IMR-90 (cell line): ENCODE measurements at regions not wholly inside any gene's neighbourhood (a gene's known extent, or its start where the extent isn't known, plus 50 kb on each side); places are given as distances from the start of the nearest gene placed in this dataset.
"Not testable (repeated sequence)": the region's sequence is repeated elsewhere in the genome, so short reads cannot be mapped to it uniquely, and the experiment has no call there.

Experiments
- ATAC-seq: fragments of 200-7000 bp; cut with Tn5 transposase; 2 replicates; pipeline ENCODE4 v1.9.1; 2020; ENCODE audit warnings: low read depth, mild to moderate bottlenecking, moderate library complexity
- BruUV-seq: library from RNA; stranded (reverse); fragments of 400-500 nt; replicated peaks from 2 replicates; lab custom pipeline; 2021; lab: Mats Ljungman, UMichigan
- CTCF ChIA-PET: fragments of 300-600 bp; formaldehyde crosslinking; extraction: SDS; loops from one replicate; lab custom pipeline; 2021; ENCODE audit warnings: antibody characterized with exemption; lab: Yijun Ruan, JAX
- POLR2A ChIA-PET: fragments of 300-600 bp; sonication (Branson Sonifier 250); formaldehyde crosslinking; loops from one replicate; lab custom pipeline; 2022; ENCODE audit warnings: antibody characterized with exemption; ENCODE audit not compliant: unreplicated experiment; lab: Charles Lee
- DNase-seq: peaks from one replicate; pipeline ENCODE4 v3.0.0; 2013
- H2AFZ ChIP-seq: replicated peaks from 2 replicates; pipeline ENCODE3; 2013; ENCODE audit warnings: low read length, mild to moderate bottlenecking; ENCODE audit not compliant: poor library complexity
- H2AK5ac ChIP-seq: 2 replicates; pipeline ENCODE4 v1.6.1; 2013; ENCODE audit warnings: low read depth, low read length, inconsistent platforms
- H2AK9ac ChIP-seq: replicated peaks from 2 replicates; pipeline ENCODE3; 2013; ENCODE audit warnings: mild to moderate bottlenecking, low read depth, low read length, moderate library complexity; ENCODE audit not compliant: poor library complexity
- H2BK120ac ChIP-seq: 2 replicates; pipeline ENCODE4 v1.6.1; 2013; ENCODE audit warnings: low read depth, low read length, inconsistent platforms
- H2BK15ac ChIP-seq: 3 replicates; pipeline ENCODE4 v1.6.1; 2013; ENCODE audit warnings: low read depth, low read length, inconsistent platforms
- H2BK20ac ChIP-seq: 2 replicates; pipeline ENCODE4 v1.6.1; 2013; ENCODE audit warnings: low read depth, mild to moderate bottlenecking, inconsistent platforms, low read length, moderate library complexity
- H2BK5ac ChIP-seq: 2 replicates; pipeline ENCODE4 v1.6.1; 2013; ENCODE audit warnings: mild to moderate bottlenecking, low read depth, low read length, inconsistent platforms; ENCODE audit not compliant: poor library complexity, severe bottlenecking
- H3K14ac ChIP-seq: replicated peaks from 2 replicates; pipeline ENCODE4 v1.6.1; 2013; ENCODE audit warnings: low read depth, low read length, inconsistent platforms
- H3K18ac ChIP-seq: 2 replicates; pipeline ENCODE4 v1.6.1; 2013; ENCODE audit warnings: low read depth, low read length, control low read depth
- H3K23ac ChIP-seq: 2 replicates; pipeline ENCODE4 v1.6.1; 2013; ENCODE audit warnings: low read depth, low read length, inconsistent platforms
- H3K27ac ChIP-seq: 2 replicates; pipeline ENCODE4 v1.5.1; 2013; ENCODE audit warnings: mild to moderate bottlenecking, control low read depth, low read length; ENCODE audit not compliant: insufficient read depth
- H3K27me3 ChIP-seq: 2 replicates; pipeline ENCODE4 v1.6.1; 2013; ENCODE audit warnings: low read length; ENCODE audit not compliant: control insufficient read depth, insufficient read depth
- H3K36me3 ChIP-seq: 2 replicates; pipeline ENCODE4 v1.6.1; 2013; ENCODE audit warnings: low read length, mixed read lengths; ENCODE audit not compliant: control insufficient read depth, insufficient read depth
- H3K4ac ChIP-seq: 2 replicates; pipeline ENCODE4 v1.6.1; 2013; ENCODE audit warnings: low read depth, low read length, inconsistent platforms
- H3K4me1 ChIP-seq: 2 replicates; pipeline ENCODE4 v1.6.1; 2013; ENCODE audit warnings: low read length, mixed read lengths; ENCODE audit not compliant: control insufficient read depth, insufficient read depth
- H3K4me2 ChIP-seq: 2 replicates; pipeline ENCODE4 v1.6.1; 2013; ENCODE audit warnings: low read depth, mild to moderate bottlenecking, control low read depth, low read length, moderate library complexity
- H3K4me3 ChIP-seq: 2 replicates; pipeline ENCODE4 v1.5.1; 2013; ENCODE audit warnings: low read depth, mild to moderate bottlenecking, control low read depth, low read length, moderate library complexity; ENCODE audit not compliant: insufficient read depth
- H3K56ac ChIP-seq: 2 replicates; pipeline ENCODE4 v1.6.1; 2013; ENCODE audit warnings: low read length, inconsistent platforms; ENCODE audit not compliant: insufficient read depth; ENCODE audit errors: extremely low read depth
- H3K79me1 ChIP-seq, 2 experiments: 2 replicates each; pipeline ENCODE4 v1.6.1; 2013; ENCODE audit warnings: low read length in 2 of 2, inconsistent platforms in 1 of 2, low read depth in 1 of 2
- H3K9ac ChIP-seq: 2 replicates; pipeline ENCODE4 v1.6.1; 2013; ENCODE audit warnings: low read depth, low read length, control low read depth
- H3K9me1 ChIP-seq: 2 replicates; pipeline ENCODE4 v1.6.1; 2013; ENCODE audit warnings: low read length, inconsistent platforms; ENCODE audit not compliant: insufficient read depth
- H3K9me3 ChIP-seq: 2 replicates; pipeline ENCODE4 v1.6.1; 2013; ENCODE audit warnings: low read length; ENCODE audit not compliant: control insufficient read depth, insufficient read depth
- H4K20me1 ChIP-seq: 2 replicates; pipeline ENCODE4 v1.6.1; 2013; ENCODE audit warnings: low read length, inconsistent platforms; ENCODE audit not compliant: insufficient read depth
- H4K5ac ChIP-seq: 2 replicates; pipeline ENCODE4 v1.6.1; 2013; ENCODE audit warnings: mild to moderate bottlenecking, low read depth, low read length, control low read depth
- H4K8ac ChIP-seq, 2 experiments: 2 replicates each; pipeline ENCODE4 v1.6.1; 2013; ENCODE audit warnings: low read depth in 2 of 2, low read length in 2 of 2, control low read depth in 1 of 2, inconsistent platforms in 1 of 2
- H4K91ac ChIP-seq: 2 replicates; pipeline ENCODE4 v1.6.1; 2013; ENCODE audit warnings: low read depth, low read length, inconsistent platforms; ENCODE audit not compliant: insufficient read depth
- WGBS, 2 experiments: methylation state at CpG; one replicate each; pipeline versions ENCODE4 v1.1.5 to v1.1.7; 2013; ENCODE audit warnings: missing lambda C conversion rate in 2 of 2; ENCODE audit not compliant: insufficient read length in 1 of 2; ENCODE audit errors: extremely low coverage in 2 of 2; 5-methylcytosine and 5-hydroxymethylcytosine counted together
- dilution Hi-C: fragments of 300-500 bp; cut with HindIII; formaldehyde crosslinking; loops from one replicate; pipeline ENCODE4 v1.14.3; 2018; ENCODE audit warnings: low sequenced_read_pairs; ENCODE audit not compliant: unreplicated experiment
- in situ Hi-C: fragments of 300-500 bp; cut with MboI; formaldehyde crosslinking; loops from 3 replicates; pipeline ENCODE4 v1.14.3; 2019; ENCODE audit warnings: low sequenced_read_pairs, inconsistent platforms, mixed read lengths
- intact Hi-C: fragments of 100-400 bp; cut with micrococcal nuclease; formaldehyde crosslinking; loops from 2 replicates; pipeline ENCODE4 v1.10.0; 2022

DNA sequence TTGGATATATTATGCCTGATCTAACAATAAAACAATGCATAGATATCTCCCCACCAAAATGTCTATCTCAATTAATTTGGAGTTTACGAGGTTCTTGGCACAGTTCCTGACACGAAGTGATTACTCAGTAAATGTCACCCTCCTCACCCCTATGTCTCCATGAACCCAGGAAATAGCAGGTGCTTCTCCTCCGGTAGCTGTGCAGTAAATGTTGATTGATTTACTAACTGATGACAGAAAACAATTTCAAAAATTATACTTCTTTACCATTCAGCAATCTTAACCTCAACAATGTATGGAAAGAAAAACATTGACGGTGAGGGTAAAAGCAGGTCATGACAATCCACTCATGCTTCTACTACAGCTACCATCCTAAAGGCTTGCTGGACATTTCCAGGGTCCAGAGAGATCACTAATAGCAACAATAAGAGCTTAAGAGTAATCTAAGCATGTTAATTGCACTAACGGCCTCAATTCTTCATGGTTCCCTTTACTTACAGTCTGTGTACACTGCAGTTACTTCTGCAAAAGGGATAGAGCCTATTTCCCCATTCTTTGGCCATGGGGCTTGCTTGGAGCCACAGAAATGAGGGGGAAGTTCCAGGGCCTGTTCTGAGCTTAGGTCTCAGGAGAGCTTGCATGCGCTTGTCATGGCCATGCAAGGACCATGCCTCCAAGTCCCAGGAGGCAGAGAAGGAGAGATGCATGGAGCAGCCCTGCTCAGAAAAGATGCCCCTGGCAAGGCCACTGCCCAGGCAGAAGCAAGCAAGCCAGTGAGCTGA, 222.6 kb downstream of the ATP6V0E2 start:
- CTCF ChIA-PET, in situ Hi-C loops, H3K14ac ChIP-seq, H3K23ac ChIP-seq, H4K91ac ChIP-seq, dilution Hi-C loops, H3K79me1 ChIP-seq, H3K9ac ChIP-seq, H3K9me1 ChIP-seq, H3K4me3 ChIP-seq, BruUV-seq, H3K27me3 ChIP-seq, H2AK9ac ChIP-seq, POLR2A ChIA-PET, H2BK5ac ChIP-seq, H3K4me1 ChIP-seq, H4K20me1 ChIP-seq, H3K56ac ChIP-seq, H3K36me3 ChIP-seq, H2BK20ac ChIP-seq, H3K27ac ChIP-seq, H3K4me2 ChIP-seq, H3K4ac ChIP-seq, H2AFZ ChIP-seq, intact Hi-C loops, H4K5ac ChIP-seq, DNase-seq, H2BK120ac ChIP-seq, H2BK15ac ChIP-seq, H3K9me3 ChIP-seq, H4K8ac ChIP-seq, H3K18ac ChIP-seq, H2AK5ac ChIP-seq, ATAC-seq: not testable (repeated sequence)
- WGBS, 2 experiments, result 78% methylated on average over 1 of the region's 6 CpGs; no CpG with 5 or more reads in 1 of the 2 experiments

DNA sequence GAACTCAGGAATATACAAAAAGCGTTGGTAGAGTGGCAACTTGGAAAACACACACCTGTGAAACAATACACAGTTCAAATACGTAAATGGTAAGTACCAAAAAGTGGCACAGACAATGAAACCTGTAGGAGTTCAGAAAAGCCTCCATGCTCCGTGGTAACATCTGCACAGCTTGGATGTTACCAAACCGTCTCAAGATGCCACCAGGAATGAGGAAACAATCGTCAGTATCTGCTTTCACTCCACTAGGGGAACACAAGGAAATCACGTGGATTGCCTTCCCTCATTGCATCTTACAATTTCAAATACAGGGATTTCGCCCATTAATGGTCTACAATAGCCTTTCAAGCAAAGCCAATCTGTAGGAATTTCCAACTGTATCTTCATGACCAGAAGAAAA, 224.6 kb upstream of the LRRC61 start:
- H3K4me1 ChIP-seq, H3K23ac ChIP-seq, H4K8ac ChIP-seq, POLR2A ChIA-PET, H2BK5ac ChIP-seq, H3K9me3 ChIP-seq, H3K36me3 ChIP-seq, ATAC-seq, H2AFZ ChIP-seq, H2AK9ac ChIP-seq, H2BK20ac ChIP-seq, H3K14ac ChIP-seq, H3K9ac ChIP-seq, H3K79me1 ChIP-seq, H3K4me3 ChIP-seq, H2BK120ac ChIP-seq, BruUV-seq, H4K20me1 ChIP-seq, H3K4me2 ChIP-seq, intact Hi-C loops, H3K9me1 ChIP-seq, H2BK15ac ChIP-seq, H3K4ac ChIP-seq, H2AK5ac ChIP-seq, H3K27ac ChIP-seq, DNase-seq, H3K56ac ChIP-seq, in situ Hi-C loops, CTCF ChIA-PET, H4K91ac ChIP-seq, H3K18ac ChIP-seq, H3K27me3 ChIP-seq, H4K5ac ChIP-seq, dilution Hi-C loops: not testable (repeated sequence)
- WGBS, 2 experiments, result no CpG with 5 or more reads among the region's 7 CpGs
